Activated T-cell treated with anti-CD3 and anti-CD28 coated beads for 48 hours (primary cell): ENCODE measurements at regions not wholly inside any gene's neighbourhood (a gene's known extent, or its start where the extent isn't known, plus 50 kb on each side); places are given as distances from the start of the nearest gene placed in this dataset.
"Not testable (repeated sequence)": the region's sequence is repeated elsewhere in the genome, so short reads cannot be mapped to it uniquely, and the experiment has no call there.

Experiments
- DNase-seq: peaks from one replicate; pipeline ENCODE4 v3.0.0-alpha.2; 2020; ENCODE audit warnings: low read depth

- no peak for DNase-seq
These were observed 1647.6 kb upstream of the SPRY2 start for GRCh38 chr13:81988567-81988966.

GRCh38 chr13:81987677-81988357 lies 1646.9 kb upstream of the SPRY2 start:
- DNase-seq, result no peak

- DNase-seq, result no peak
These were observed 1646.2 kb upstream of the SPRY2 start for GRCh38 chr13:81987159-81987558.

GRCh38 chr13:81986308-81986707 lies 1645.4 kb upstream of the SPRY2 start:
- no peak for DNase-seq

- DNase-seq, result no peak
These were observed 1616.2 kb upstream of the SPRY2 start for GRCh38 chr13:81957121-81957520.

- DNase-seq, result no peak
These were observed 1589.1 kb upstream of the SPRY2 start for GRCh38 chr13:81929988-81930387.

GRCh38 chr13:81927347-81927746 lies 1586.4 kb upstream of the SPRY2 start:
- DNase-seq, result no peak

GRCh38 chr13:81917810-81918209 lies 1576.9 kb upstream of the SPRY2 start:
- no peak for DNase-seq

GRCh38 chr13:81916461-81916860 lies 1575.5 kb upstream of the SPRY2 start:
- no peak for DNase-seq

- DNase-seq, result no peak
These were observed 1567.0 kb upstream of the SPRY2 start for GRCh38 chr13:81907787-81908372.

GRCh38 chr13:81888855-81889254 lies 1547.9 kb upstream of the SPRY2 start:
- DNase-seq, result no peak

GRCh38 chr13:81874681-81875661 lies 1534.0 kb upstream of the SPRY2 start:
- DNase-seq, result no peak

- no peak for DNase-seq
These were observed 1533.3 kb upstream of the SPRY2 start for GRCh38 chr13:81874253-81874652.

GRCh38 chr13:81872581-81872980 lies 1531.7 kb upstream of the SPRY2 start:
- DNase-seq, result no peak

- not testable (repeated sequence) for DNase-seq
These were observed 1530.9 kb upstream of the SPRY2 start for GRCh38 chr13:81871751-81872325.

- DNase-seq, result no peak
These were observed 1507.4 kb upstream of the SPRY2 start for GRCh38 chr13:81848291-81848690.

GRCh38 chr13:81846771-81847170 lies 1505.8 kb upstream of the SPRY2 start:
- no peak for DNase-seq

- no peak for DNase-seq
These were observed 1480.3 kb upstream of the SPRY2 start for GRCh38 chr13:81821259-81821658.

- no peak for DNase-seq
These were observed 1459.5 kb upstream of the SPRY2 start for GRCh38 chr13:81800433-81800832.

GRCh38 chr13:81795710-81796109 lies 1454.8 kb upstream of the SPRY2 start:
- DNase-seq, result no peak

GRCh38 chr13:81791641-81792040 lies 1450.7 kb upstream of the SPRY2 start:
- no peak for DNase-seq

GRCh38 chr13:81781471-81781870 lies 1440.5 kb upstream of the SPRY2 start:
- no peak for DNase-seq
